CD4-positive, alpha-beta T cell treated with Interleukin-4 for 1 hour (primary cell): ENCODE measurements at regions not wholly inside any gene's neighbourhood (a gene's known extent, or its start where the extent isn't known, plus 50 kb on each side); places are given as distances from the start of the nearest gene placed in this dataset.
"Not testable (repeated sequence)": the region's sequence is repeated elsewhere in the genome, so short reads cannot be mapped to it uniquely, and the experiment has no call there.

Source experiments
- DNase-seq, 2 donors: peaks; one replicate each; pipeline ENCODE4 v3.0.0-alpha.2; 2020 to 2022

- DNase-seq = no peak
Measured at GRCh38 chr12:72723732-72724131, 451.6 kb downstream of the TRHDE start.

DNA sequence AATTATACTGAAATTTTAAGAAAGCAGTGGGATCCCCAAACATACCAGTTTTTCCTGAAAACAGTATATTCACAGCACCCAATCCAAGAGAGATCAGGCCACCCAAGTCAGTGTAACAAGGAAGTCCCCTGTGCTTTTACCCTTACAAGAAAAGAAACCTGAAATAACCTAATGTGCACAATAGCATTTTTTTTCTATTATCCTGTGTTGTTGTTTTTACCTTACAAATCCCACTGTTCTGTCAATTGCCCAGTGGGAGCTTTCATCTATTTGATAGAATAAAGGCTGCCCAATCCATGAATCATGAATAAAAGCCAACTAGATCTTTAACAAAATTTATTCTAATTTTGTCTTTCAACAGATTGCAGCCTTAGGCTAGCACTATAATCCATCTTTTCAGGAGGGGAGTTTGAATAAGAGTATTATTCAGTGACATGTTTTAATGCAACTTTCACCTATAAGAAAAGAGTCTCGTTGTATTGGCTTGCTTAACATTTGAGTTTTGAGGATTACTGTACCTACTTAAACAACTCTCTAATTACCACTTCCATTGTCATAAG is 457.4 kb downstream of the TRHDE start:
- DNase-seq = no peak

DNA sequence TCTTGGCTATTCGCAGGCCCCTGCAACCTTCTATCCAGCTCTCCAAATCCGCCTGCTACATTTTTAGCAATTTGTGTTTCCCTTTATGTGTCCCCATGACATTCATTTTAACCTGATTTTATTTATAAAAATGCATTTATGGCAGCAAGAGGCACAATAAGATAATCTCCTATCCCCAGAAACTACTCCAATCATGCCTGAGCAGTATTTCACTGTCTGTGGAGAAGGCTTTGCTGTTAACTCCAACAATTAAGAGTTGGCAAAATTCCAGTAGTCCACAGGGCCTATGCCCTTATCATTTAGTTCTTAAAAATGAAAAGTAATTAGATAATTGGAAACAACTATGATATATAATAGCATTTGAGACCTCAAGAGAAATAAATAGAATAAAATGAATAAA is 462.4 kb downstream of the TRHDE start:
- DNase-seq = no peak

DNA sequence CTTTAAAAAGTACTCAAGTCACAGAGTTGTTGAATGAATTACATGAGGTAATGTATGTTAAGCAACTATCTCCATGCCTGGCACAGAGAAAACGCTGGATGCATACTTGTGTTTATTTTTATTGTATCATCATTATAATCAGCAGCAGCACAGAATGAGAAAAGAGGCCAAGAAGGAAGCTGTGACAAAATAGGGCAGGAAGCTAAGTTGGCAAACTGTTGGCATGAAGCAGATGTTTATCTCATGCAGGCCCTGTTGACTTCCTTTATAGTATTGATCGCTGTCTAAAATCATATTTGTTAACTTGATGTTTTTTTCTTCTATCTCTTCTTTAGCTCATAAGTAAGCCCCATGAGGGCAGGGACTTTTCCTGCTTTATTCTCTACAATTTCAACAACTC is 466.6 kb downstream of the TRHDE start:
- DNase-seq = no peak

DNA sequence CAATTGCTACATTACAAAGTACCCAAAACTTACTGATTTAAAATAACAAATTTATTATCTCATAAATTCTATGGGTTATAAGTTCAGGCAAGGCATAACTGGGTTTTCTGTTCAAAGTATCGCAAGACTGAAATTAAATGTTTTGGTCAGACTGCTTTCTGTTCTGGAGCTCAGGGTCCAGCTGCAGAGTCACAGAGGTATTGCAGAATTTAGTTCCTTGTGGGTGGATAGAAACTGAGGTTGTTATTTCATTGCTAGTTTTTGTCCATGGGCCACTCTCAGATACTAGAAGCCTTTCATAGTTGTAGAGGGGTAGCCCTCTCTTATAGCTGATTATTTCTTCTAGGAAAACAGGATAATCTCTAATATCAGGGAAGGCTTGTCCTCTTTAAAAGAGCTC is 467.9 kb downstream of the TRHDE start:
- no peak for DNase-seq

GRCh38 chr12:72742568-72742967 is 470.4 kb downstream of the TRHDE start:
- no peak for DNase-seq

DNA sequence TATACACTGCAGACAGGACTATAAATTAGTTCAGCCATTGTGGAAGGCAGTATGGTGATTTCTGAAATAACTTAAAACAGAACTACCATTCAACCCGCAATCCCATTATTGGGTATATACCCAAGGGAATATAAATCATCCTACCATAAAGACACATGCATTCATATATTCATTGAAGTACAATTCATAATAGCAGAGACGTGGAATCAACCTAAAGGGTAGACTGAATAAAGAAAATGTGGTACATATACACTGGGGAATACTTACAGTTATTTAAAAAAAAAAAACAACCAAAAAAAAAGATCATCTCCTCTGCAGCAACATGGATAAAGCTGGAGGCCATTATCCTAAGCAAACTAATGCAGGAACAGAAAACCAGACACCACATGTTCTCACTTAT is 473.9 kb downstream of the TRHDE start:
- no peak for DNase-seq

GRCh38 chr12:72747111-72747849 is 475.1 kb downstream of the TRHDE start:
- no peak for DNase-seq

- no peak for DNase-seq
Measured at GRCh38 chr12:72748971-72749370, 476.8 kb downstream of the TRHDE start.

DNA sequence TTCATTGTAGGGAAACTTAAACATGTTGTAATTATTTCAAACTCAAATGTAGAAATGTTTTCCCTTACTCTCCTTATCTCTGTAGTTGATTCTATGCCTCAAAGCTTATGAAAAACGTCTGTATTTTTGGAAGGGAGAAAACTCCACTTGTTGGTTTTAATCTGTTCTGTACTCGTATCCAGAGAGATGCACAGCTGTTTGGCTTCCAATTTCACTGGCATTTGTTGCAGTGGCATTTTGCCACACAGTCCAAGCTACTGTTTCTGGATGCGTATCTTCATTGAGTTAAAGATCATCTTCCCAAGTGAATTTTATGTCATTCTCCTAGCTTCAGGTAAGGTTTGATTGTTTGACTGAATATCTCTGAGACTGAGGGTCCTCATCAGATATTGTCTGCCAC is 481.4 kb downstream of the TRHDE start:
- DNase-seq = no peak

DNA sequence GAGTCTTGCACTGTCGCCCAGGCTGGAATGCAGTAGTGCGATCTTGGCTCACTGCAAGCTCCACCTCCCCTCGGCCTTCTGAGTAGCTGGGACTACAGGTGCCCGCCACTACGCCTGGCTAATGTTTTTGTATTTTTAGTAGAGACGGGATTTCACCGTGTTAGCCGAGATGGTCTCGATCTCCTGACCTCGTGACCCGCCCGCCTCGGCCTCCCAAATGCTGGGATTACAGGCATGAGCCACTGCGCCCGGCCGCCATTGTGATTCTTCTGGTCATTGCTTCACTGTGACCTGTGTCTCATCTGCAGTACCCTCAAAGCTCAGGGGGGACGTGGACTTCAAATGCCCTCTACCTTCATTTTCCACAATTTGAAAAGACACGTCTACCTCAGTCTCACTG is 481.9 kb downstream of the TRHDE start:
- DNase-seq = not testable (repeated sequence)

- DNase-seq = no peak
Measured at GRCh38 chr12:72766517-72766916, 494.3 kb downstream of the TRHDE start.

DNA sequence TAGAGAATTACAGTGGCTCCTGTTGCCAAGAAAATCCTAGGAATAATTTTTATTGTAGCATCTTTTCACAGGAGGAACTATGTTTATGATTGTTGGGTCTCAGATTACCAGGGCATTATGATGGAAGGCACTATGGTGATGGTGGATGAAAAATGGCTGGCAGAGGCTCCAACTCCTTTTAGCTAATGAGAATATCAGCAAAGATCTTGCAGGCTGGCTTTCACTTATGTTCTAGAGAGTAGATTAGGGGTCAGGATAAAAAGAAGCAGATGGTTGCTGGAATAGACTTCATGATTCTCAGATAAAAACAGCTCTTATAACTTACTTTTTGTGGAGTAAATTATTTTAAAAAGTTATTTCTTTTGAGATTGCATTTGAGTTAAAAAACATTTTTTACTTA is 501.9 kb downstream of the TRHDE start:
- no peak for DNase-seq

DNA sequence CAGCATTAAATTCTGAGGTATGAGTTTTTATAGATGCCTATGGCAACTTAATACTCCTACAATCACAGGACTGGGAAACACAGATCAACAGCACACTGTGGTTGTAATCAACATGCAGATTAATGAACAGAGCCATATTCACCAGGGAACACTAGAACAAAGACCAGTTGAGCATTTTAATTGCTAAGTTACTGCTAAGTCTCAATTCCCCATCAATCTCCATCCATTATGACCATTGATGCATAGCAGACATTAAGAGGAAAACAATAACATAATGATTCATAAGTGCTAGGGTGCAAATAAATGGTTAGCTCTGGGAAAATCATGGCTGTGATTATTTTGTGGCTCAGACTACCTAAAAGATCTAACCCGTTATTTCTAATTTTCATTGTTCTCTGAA is 505.6 kb downstream of the TRHDE start:
- DNase-seq = no peak

GRCh38 chr12:72790273-72790672 is 518.1 kb downstream of the TRHDE start:
- DNase-seq = no peak

DNA sequence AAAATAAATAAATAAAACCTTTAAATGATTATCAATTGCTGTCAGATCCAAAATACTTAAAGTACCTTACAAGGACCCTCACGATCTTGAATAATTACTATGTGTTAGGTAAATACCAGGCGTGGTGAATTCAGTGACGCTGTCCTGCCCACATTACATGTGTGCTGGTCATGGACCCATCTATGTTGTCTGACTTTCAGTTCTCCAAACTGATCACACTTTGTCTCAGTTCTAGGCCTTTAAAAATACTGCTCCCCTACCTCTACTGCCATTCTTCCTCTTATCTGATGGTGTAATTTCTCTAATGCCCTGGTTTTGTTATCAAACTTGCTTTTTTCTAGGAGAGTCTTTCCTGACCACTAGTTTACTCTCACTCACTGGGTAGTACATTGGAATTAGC is 520.7 kb downstream of the TRHDE start:
- DNase-seq = no peak

DNA sequence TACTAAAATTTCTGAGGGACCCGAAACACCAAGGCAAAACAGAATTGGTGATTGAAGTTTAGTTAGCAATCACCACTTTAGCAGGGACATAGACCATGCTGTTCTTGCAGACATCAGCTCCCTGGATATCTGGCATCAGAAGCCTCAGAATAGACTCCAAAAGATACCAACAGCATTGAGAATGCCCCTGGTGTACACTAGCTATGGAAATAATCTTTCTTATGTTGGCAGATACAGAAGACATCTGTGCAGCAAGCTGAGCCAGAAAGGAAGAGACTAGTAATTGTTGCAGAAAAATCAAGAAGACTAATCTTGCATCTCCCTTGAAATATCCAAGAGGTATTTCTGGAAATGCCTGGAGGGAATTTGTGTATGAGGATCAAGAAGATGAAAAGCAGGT is 521.6 kb downstream of the TRHDE start:
- no peak for DNase-seq

- no peak for DNase-seq
Measured at GRCh38 chr12:72815421-72815820, 543.3 kb downstream of the TRHDE start.

DNA sequence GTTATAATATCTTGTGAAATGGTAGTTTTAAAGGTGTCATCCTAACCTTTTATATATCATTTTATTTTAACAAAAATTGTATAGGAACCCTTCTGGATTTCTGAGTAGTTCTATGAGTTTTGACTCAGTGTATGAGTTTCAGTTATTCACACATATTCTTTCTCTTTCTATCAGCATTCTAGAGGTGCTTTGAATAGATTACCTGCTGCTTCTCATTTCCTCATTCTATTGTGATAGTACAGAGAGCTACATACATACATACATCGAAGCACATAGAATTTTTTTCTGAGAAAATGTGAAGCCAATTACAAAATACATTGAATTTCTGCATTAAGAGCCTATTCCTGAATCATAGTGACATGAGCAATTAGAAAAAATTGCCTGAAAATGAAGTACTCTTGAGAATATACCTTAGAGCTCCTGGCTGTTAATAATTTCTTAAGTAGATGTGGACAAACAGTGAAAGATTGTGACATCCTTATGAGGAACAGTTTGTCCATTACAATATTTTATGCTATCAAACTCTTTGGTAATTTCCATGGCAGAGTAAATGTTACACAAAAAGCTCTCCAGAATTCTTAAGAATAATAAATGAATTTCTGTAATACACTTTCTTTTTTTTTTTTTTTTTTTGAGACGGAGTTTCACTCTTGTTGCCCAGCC is 556.6 kb downstream of the TRHDE start:
- DNase-seq = no peak

DNA sequence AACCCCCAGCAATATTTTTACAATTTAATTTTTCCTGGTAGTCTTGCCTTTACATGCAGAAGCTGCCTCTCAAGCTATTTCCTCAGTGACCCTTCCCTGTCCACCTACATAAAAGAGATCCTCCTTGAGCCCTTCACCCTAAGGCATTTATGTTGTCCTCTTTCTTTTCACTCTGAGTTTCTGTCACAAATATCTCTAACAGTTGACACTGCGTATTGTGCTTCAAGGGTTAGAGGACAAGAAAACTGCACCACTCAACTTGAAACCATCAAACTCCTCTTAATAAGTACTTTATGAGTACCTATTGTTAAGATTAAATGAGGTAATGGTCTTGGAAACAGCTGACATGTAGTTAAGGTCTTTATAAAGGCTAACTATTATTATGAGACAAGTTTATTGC is 557.7 kb downstream of the TRHDE start:
- DNase-seq = no peak

DNA sequence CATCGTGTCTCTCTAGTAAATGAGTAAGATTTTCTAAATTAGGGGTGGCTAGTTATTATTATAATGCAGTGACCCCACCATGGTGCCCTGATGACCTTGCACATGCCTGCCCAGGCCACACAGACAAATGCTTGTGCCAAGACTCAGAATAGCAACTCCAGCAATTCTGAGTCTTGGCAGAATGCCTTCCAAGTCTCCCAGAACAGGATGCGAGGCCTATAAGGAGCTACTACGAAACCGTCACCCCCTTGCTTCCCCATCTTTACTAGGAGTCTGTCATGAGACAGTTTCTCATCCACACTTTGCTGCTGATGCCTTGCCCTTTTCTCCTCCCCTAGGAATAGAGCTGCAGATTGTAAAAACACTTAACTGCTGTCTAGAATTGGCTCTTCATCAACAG is 559.9 kb downstream of the TRHDE start:
- no peak for DNase-seq

- DNase-seq = no peak
Measured at GRCh38 chr12:72836194-72836593, 564.0 kb downstream of the TRHDE start.

GRCh38 chr12:72839696-72840095 is 567.5 kb downstream of the TRHDE start:
- DNase-seq = no peak

- no peak for DNase-seq
Measured at GRCh38 chr12:72863671-72864070, 591.5 kb downstream of the TRHDE start.

DNA sequence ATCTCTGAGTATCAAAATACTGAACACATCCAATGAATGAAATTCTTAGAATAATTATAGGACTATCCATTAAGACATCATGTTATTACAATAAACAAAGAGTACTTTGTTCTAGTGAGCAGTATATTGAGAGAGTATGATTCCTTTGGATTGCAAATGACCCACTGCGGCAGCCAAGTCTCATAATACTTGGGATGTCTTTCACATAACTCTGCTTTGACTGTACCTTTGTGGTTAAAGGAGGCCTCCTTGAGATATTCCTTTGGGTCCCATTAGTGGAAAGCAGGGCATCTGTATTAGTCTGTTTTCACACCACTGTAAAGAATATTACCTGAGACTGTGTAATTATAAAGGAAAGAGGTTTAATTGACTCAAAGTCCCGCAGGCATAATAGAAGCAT is 593.8 kb downstream of the TRHDE start:
- no peak for DNase-seq
